HFFc6 (cell line): ENCODE measurements at regions not wholly inside any gene's neighbourhood (a gene's known extent, or its start where the extent isn't known, plus 50 kb on each side); places are given as distances from the start of the nearest gene placed in this dataset.

Experiments
- DNase-seq: peaks from one replicate; pipeline ENCODE4 v3.0.0-alpha.2; 2018
- H3K27ac Mint-ChIP-seq: 2 replicates; pipeline ENCODE4 v1.8.0; 2020; ENCODE audit warnings: mild to moderate bottlenecking, mixed read lengths
- H3K27me3 Mint-ChIP-seq: 2 replicates; pipeline ENCODE4 v1.8.0; 2021; ENCODE audit warnings: mild to moderate bottlenecking, moderate library complexity, mixed read lengths; ENCODE audit not compliant: insufficient read depth
- H3K36me3 Mint-ChIP-seq: 2 replicates; pipeline ENCODE4 v1.8.0; 2021; ENCODE audit warnings: low read depth, mixed read lengths
- H3K4me1 Mint-ChIP-seq: 2 replicates; pipeline ENCODE4 v1.8.0; 2020; ENCODE audit warnings: low read depth, mixed read lengths
- H3K4me3 Mint-ChIP-seq: 2 replicates; pipeline ENCODE4 v1.8.0; 2020; ENCODE audit warnings: mild to moderate bottlenecking, moderate library complexity, mixed read lengths
- H3K9me3 Mint-ChIP-seq: 2 replicates; pipeline ENCODE4 v1.8.0; 2020; ENCODE audit warnings: mild to moderate bottlenecking, mixed read lengths
- TF ChIP-seq, protein P1 (sequence below): fragments of 200-600 bp; sonication (generic); IDR thresholded peaks from 2 replicates; pipeline ENCODE4 v1.5.0; 2021; ENCODE audit warnings: antibody characterized with exemption, mild to moderate bottlenecking

DNA sequence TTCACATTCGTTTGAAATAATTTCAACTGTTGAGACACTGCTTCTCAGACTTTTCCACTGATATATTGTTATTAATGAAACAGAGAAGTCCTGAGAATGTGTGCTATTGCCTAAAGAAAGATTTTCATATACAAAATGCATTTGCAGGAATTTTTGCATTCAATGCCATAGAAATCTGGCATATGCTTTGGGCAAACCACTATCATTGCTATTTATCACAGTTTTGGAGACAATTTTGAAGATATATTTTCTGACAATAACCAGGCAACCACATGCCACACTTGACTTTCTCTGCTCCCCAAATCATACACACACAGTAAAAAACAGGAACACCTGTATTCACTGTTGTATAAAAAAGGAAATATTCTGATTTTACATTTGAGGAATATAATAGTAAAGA, 1303.7 kb upstream of the IGFBP7 start:
- no peak overlapping the region for H3K27ac Mint-ChIP-seq
- H3K9me3 Mint-ChIP-seq, result peaks cover 24% of the 10 kb centered on the region
- no peaks in the 10 kb centered on the region; the same call in 1 of the 2 replicates for H3K27me3 Mint-ChIP-seq
- no peaks in the 10 kb centered on the region for H3K36me3 Mint-ChIP-seq
- no peak for DNase-seq
- no peak overlapping the region for H3K4me3 Mint-ChIP-seq
- TF ChIP-seq, protein P1, sequence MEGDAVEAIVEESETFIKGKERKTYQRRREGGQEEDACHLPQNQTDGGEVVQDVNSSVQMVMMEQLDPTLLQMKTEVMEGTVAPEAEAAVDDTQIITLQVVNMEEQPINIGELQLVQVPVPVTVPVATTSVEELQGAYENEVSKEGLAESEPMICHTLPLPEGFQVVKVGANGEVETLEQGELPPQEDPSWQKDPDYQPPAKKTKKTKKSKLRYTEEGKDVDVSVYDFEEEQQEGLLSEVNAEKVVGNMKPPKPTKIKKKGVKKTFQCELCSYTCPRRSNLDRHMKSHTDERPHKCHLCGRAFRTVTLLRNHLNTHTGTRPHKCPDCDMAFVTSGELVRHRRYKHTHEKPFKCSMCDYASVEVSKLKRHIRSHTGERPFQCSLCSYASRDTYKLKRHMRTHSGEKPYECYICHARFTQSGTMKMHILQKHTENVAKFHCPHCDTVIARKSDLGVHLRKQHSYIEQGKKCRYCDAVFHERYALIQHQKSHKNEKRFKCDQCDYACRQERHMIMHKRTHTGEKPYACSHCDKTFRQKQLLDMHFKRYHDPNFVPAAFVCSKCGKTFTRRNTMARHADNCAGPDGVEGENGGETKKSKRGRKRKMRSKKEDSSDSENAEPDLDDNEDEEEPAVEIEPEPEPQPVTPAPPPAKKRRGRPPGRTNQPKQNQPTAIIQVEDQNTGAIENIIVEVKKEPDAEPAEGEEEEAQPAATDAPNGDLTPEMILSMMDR, result no peak
- no peaks in the 10 kb centered on the region for H3K4me1 Mint-ChIP-seq

DNA sequence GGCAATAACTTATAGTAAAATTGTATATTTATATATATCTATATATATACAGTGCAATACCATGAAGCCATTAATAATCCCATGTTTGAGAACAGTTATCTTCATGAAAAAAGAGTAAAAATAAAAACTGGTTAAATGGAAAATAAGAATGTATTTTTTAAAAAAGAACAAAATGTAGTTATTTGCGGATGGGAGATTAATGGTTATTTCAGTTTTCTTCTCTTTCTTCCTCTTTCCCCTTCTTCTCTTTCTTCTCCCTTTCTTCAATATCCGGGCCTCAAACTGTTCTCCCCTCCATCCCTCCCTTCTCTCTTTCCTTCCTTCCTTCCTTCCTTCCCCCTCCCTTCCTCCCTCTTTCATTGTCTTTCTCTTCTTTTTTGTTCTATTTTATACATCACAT, 1301.7 kb upstream of the IGFBP7 start:
- no peak overlapping the region for H3K4me3 Mint-ChIP-seq
- H3K27me3 Mint-ChIP-seq, result no peaks in the 10 kb centered on the region; the same call in 1 of the 2 replicates
- TF ChIP-seq, protein P1, result no peak
- no peak for DNase-seq
- H3K27ac Mint-ChIP-seq, result no peak overlapping the region
- no peaks in the 10 kb centered on the region for H3K4me1 Mint-ChIP-seq
- H3K9me3 Mint-ChIP-seq, result peaks cover 23% of the 10 kb centered on the region
- no peaks in the 10 kb centered on the region for H3K36me3 Mint-ChIP-seq

DNA sequence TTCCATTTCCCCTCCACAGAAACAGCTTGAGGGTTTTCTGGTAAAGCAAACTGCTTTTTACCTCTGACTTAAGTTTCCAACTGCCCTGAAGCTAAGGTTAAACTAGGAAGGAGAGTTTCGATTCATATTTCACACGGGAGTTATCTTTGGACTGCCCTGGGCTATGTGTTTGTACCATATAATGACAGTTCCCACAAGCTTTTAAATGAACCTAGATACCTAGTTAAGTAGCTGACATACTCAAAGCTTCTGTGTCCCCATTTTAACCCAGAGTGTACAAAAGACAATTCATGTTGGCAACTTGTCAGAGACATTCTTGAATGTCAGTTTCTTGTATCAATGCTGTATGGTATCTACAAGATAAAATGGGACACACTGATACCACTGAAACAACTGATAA, 1296.6 kb upstream of the IGFBP7 start:
- peaks cover 14% of the 10 kb centered on the region for H3K9me3 Mint-ChIP-seq
- no peak for DNase-seq
- no peaks in the 10 kb centered on the region; the same call in 1 of the 2 replicates for H3K36me3 Mint-ChIP-seq
- no peaks in the 10 kb centered on the region for H3K4me1 Mint-ChIP-seq
- H3K4me3 Mint-ChIP-seq, result no peak overlapping the region
- no peak overlapping the region for H3K27ac Mint-ChIP-seq
- TF ChIP-seq, protein P1, result no peak
- no peaks in the 10 kb centered on the region for H3K27me3 Mint-ChIP-seq

DNA sequence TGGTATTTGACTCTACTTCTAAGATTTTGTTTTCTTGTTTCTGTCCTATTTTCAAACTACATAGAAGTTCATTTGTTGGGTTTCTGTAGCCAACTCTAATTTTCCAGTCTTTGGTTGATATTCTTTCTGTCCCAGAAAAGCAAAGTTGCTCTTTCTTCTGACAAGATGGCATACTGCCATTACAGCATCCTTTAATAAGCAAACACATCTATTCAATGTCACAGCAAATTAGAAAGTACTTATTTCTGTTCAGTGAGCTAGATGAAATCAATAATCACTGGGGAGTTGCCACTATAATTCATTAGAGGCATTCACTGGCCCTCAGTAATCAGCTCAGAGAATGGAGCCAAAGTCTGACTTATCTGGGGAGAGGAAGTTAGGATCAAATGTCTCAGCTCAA, 1258.0 kb upstream of the IGFBP7 start:
- Mint-ChIP-seq H3K4me1 (no peaks in the 10 kb centered on the region), H3K27me3 (peaks cover 1% of the 10 kb centered on the region; the same call in 1 of the 2 replicates), H3K27ac (no peak overlapping the region), H3K9me3 (peaks cover 19% of the 10 kb centered on the region), H3K4me3 (no peak overlapping the region), H3K36me3 (no peaks in the 10 kb centered on the region)
- DNase-seq, result no peak
- TF ChIP-seq, protein P1, result no peak

DNA sequence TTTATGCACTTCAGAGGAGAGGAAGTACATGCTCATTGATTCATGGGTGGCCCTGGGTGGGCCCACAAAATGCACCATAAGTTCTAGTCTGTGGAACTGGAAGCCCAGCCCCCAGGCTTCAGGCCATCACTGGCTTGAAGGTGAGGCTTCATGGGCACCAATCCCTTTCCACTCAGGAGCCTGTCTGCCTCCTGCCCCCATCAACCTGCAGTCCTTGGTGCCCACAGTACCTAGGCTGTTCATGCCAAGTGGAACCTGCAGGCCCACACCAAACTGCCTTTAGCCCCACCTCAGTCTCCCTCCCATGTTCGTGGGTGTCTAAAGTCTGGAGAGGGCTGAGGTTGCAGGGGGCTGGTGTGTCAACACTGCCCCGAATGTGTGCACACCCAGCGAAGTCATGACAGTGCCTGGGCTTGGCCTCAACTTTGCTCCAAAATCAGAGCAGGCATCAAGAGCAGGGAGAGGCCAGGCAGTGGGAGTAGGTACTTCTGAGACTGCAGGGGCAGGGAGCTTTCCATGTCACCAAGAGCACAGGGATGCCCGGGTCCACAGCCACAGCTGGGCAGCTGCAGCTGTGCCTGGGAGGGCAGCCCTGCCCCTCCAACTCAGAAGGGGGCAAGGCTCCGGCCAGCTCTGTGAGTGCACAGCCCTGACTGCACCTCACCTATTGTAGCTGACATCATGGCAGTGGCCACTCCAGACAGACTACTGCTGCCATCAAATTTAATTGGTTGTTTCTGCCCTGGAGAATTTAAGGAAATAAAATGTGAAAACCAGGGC, 1250.4 kb upstream of the IGFBP7 start:
- H3K36me3 Mint-ChIP-seq, result peaks cover 10% of the 10 kb centered on the region
- H3K9me3 Mint-ChIP-seq, result peaks cover 69% of the 10 kb centered on the region
- H3K27me3 Mint-ChIP-seq, result no peaks in the 10 kb centered on the region
- TF ChIP-seq, protein P1, result no peak
- H3K4me1 Mint-ChIP-seq, result no peaks in the 10 kb centered on the region
- no peak overlapping the region for H3K27ac Mint-ChIP-seq
- DNase-seq, result no peak
- no peak overlapping the region for H3K4me3 Mint-ChIP-seq
